ENCODE measurements at regions not wholly inside any gene's neighbourhood (a gene's known extent, or its start where the extent isn't known, plus 50 kb on each side); places are given as distances from the start of the nearest gene placed in this dataset.

- intact Hi-C loops (cut with micrococcal nuclease) = loop anchor here (10.0 kb wide), 1 partner anchor 51 kb away; no protein-coding TSS in a partner anchor
Observed at GRCh38 chr9:28563291-28563934, 990.1 kb upstream of the C9orf72 start.

- intact Hi-C loops (cut with micrococcal nuclease) = no loop called here
Observed at GRCh38 chr9:28583832-28584231, 1010.6 kb upstream of the C9orf72 start.

GRCh38 chr9:28584542-28584941, 1011.3 kb upstream of the C9orf72 start:
- intact Hi-C loops (cut with micrococcal nuclease) = no loop called here

- intact Hi-C loops (cut with micrococcal nuclease) = no loop called here
Observed at GRCh38 chr9:28587052-28587451, 1013.8 kb upstream of the C9orf72 start.

GRCh38 chr9:28598408-28598807, 1025.1 kb upstream of the C9orf72 start:
- intact Hi-C loops (cut with micrococcal nuclease) = no loop called here

GRCh38 chr9:28600226-28600625, 1026.9 kb upstream of the C9orf72 start:
- intact Hi-C loops (cut with micrococcal nuclease) = loop anchor here (10.0 kb wide), 2 partner anchors 55 to 65 kb away; no protein-coding TSS in a partner anchor

- intact Hi-C loops (cut with micrococcal nuclease) = loop anchor here (10.0 kb wide), 2 partner anchors 57 to 63 kb away; no protein-coding TSS in a partner anchor
Observed at GRCh38 chr9:28607843-28608242, 1034.6 kb upstream of the C9orf72 start.

GRCh38 chr9:28610339-28610738, 1037.1 kb upstream of the C9orf72 start:
- intact Hi-C loops (cut with micrococcal nuclease) = loop anchor here (10.0 kb wide), 1 partner anchor 46 kb away; no protein-coding TSS in a partner anchor

- intact Hi-C loops (cut with micrococcal nuclease) = loop anchor here (10.0 kb wide), 1 partner anchor 52 kb away; no protein-coding TSS in a partner anchor
Observed at GRCh38 chr9:28616310-28616709, 1043.0 kb upstream of the C9orf72 start.

GRCh38 chr9:28620011-28620410, 1046.7 kb upstream of the C9orf72 start:
- intact Hi-C loops (cut with micrococcal nuclease) = no loop called here

- intact Hi-C loops (cut with micrococcal nuclease) = no loop called here
Observed at GRCh38 chr9:28620661-28621060, 1047.4 kb upstream of the C9orf72 start.

- intact Hi-C loops (cut with micrococcal nuclease) = no loop called here
Observed at GRCh38 chr9:28624771-28625170, 1051.5 kb upstream of the C9orf72 start.

- intact Hi-C loops (cut with micrococcal nuclease) = no loop called here
Observed at GRCh38 chr9:28628031-28628430, 1054.8 kb upstream of the C9orf72 start.

GRCh38 chr9:28648723-28649122, 1075.4 kb upstream of the C9orf72 start:
- intact Hi-C loops (cut with micrococcal nuclease) = no loop called here

GRCh38 chr9:28650327-28650726, 1077.0 kb upstream of the C9orf72 start:
- intact Hi-C loops (cut with micrococcal nuclease) = no loop called here

GRCh38 chr9:28651050-28651722, 1077.9 kb upstream of the C9orf72 start:
- intact Hi-C loops (cut with micrococcal nuclease) = no loop called here

- intact Hi-C loops (cut with micrococcal nuclease) = no loop called here
Observed at GRCh38 chr9:28653216-28653615, 1079.9 kb upstream of the C9orf72 start.

GRCh38 chr9:28656727-28657126, 1083.4 kb upstream of the C9orf72 start:
- intact Hi-C loops (cut with micrococcal nuclease) = no loop called here

- intact Hi-C loops (cut with micrococcal nuclease) = loop anchor here (10.0 kb wide), 1 partner anchor 57 kb away; no protein-coding TSS in a partner anchor
Observed at GRCh38 chr9:28661853-28662252, 1088.6 kb upstream of the C9orf72 start.

GRCh38 chr9:28662675-28663074, 1089.4 kb upstream of the C9orf72 start:
- intact Hi-C loops (cut with micrococcal nuclease) = loop anchor here (10.0 kb wide), 1 partner anchor 58 kb away; no protein-coding TSS in a partner anchor

GRCh38 chr9:28668158-28668557, 1094.9 kb upstream of the C9orf72 start:
- intact Hi-C loops (cut with micrococcal nuclease) = loop anchor here (10.0 kb wide), 1 partner anchor 63 kb away; no protein-coding TSS in a partner anchor

- intact Hi-C loops (cut with micrococcal nuclease) = no loop called here
Observed at GRCh38 chr9:28671000-28671399, 1097.7 kb upstream of the C9orf72 start.

Data from T-helper 2 cell treated with Interferon-gamma antibody and Interleukin-4, amounts not matched to agents 100 ng/mL and 5 ng/mL, for 36 hours (primary cell).